SK-N-MC (cell line): ENCODE measurements at regions not wholly inside any gene's neighbourhood (a gene's known extent, or its start where the extent isn't known, plus 50 kb on each side); places are given as distances from the start of the nearest gene placed in this dataset.

Source experiments
- EZH2 ChIP-seq: fragments of 200-600 bp; sonication (generic); IDR thresholded peaks from one replicate; pipeline ENCODE4 v1.6.1; 2017; ENCODE audit warnings: antibody characterized with exemption
- POLR2AphosphoS5 ChIP-seq: IDR thresholded peaks from 2 replicates; pipeline ENCODE4 v1.6.1; 2012; ENCODE audit warnings: mild to moderate bottlenecking, low read depth, low read length, borderline replicate concordance

GRCh38 chr1:193427524-193427923 lies 241.1 kb upstream of the B3GALT2 start:
- TF ChIP-seq POLR2AphosphoS5, result no peak
- TF ChIP-seq EZH2, result no peak
